Activated CD4-positive, alpha-beta T cell treated with anti-CD3 and anti-CD28 coated beads, Interleukin-2, amount 10 ng/mL, durations not matched to agents 24 days and 14 days (primary cell): ENCODE measurements at regions not wholly inside any gene's neighbourhood (a gene's known extent, or its start where the extent isn't known, plus 50 kb on each side); places are given as distances from the start of the nearest gene placed in this dataset.

ENCODE experiments used
- DNase-seq: peaks from one replicate; pipeline ENCODE4 v3.0.0; 2022
- H3K27ac Mint-ChIP-seq: one replicate; pipeline ENCODE4 v1.8.0; 2022; ENCODE audit warnings: mild to moderate bottlenecking, mixed read lengths
- H3K27me3 Mint-ChIP-seq: one replicate; pipeline ENCODE4 v1.8.0; 2022; ENCODE audit warnings: mixed read lengths
- H3K36me3 Mint-ChIP-seq: one replicate; pipeline ENCODE4 v1.8.0; 2022; ENCODE audit warnings: low read depth, mild to moderate bottlenecking, mixed read lengths
- H3K4me1 Mint-ChIP-seq: one replicate; pipeline ENCODE4 v1.8.0; 2021; ENCODE audit warnings: mixed read lengths
- H3K4me3 Mint-ChIP-seq: one replicate; pipeline ENCODE4 v1.8.0; 2022; ENCODE audit warnings: mild to moderate bottlenecking, moderate library complexity, mixed read lengths
- H3K9me3 Mint-ChIP-seq: one replicate; pipeline ENCODE4 v1.8.0; 2021; ENCODE audit warnings: mixed read lengths
- intact Hi-C: fragments of 100-400 bp; cut with micrococcal nuclease; formaldehyde crosslinking; loops from one replicate; pipeline ENCODE4 v1.15.1; 2023

DNA sequence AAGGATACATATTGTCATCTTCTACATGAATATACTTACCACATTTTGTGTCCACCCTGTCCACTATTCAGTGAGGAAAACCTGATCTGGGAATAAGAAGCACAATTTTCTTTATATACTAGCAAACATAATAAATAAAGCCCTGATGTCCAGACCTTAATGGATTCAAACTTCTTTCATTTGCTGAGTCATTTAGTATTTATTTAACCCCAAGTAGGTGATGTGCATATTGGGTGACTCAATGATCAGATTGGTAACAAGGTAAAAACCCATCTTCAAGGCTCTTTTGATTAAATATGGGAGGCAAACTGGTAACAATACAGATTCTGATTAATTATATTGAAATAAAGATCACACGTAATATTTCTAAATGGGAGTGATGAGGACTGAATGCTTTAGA, 1159.8 kb upstream of the EYS start:
- H3K36me3 Mint-ChIP-seq: no peaks in the 10 kb centered on the region
- H3K4me1 Mint-ChIP-seq: no peaks in the 10 kb centered on the region
- no peak overlapping the region for H3K27ac Mint-ChIP-seq
- H3K4me3 Mint-ChIP-seq: no peak overlapping the region
- H3K27me3 Mint-ChIP-seq: no peaks in the 10 kb centered on the region
- H3K9me3 Mint-ChIP-seq: peaks cover 9% of the 10 kb centered on the region
- intact Hi-C loops: no loop called here
- DNase-seq: no peak

DNA sequence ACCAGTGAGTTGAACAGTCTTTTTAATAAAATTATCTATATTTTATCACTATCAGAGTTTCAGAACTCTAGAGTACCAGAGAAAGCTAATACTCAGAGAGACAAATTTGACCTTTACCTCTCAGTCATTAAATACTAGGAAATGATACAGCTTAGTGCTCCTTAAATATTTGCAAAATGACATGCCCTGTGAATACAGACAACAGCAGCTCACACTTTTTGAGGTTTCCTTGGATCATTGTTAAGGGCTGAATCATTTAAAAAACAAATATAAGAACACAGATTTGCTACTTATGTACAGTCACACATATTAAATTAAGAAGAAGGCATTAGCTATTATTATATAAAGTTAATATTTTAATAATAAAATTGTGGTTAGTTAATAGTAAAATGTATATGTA, 1158.7 kb upstream of the EYS start:
- Mint-ChIP-seq H3K4me1 (no peaks in the 10 kb centered on the region), H3K36me3 (no peaks in the 10 kb centered on the region), H3K9me3 (peaks cover 9% of the 10 kb centered on the region), H3K4me3 (no peak overlapping the region), H3K27me3 (no peaks in the 10 kb centered on the region), H3K27ac (no peak overlapping the region)
- no peak for DNase-seq
- intact Hi-C loops: no loop called here

DNA sequence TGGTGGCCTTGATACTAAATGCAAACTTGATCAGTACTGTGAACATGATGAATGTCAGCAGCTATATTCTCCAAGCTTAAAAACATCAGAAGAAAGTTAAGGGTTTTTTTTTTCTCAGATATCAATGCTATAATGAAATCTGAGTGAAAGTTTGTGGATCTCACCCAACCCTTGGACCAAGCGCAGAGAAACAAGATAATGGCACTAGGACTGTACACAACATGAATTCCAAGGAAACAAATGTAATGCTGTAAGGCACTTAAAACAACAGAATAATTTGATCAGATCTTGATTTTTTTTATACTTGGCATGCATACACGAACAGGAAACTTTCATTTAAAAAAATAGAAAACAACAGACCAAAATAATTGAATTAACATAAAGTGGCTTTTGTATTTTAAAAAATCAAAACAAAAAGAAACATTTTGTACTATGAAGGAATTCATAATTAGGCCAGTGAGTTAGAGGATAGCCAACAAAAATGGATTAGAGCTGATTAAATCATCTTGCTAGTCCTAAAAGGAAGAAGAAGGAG, 1154.0 kb upstream of the EYS start:
- H3K36me3 Mint-ChIP-seq: no peaks in the 10 kb centered on the region
- H3K4me1 Mint-ChIP-seq: no peaks in the 10 kb centered on the region
- no peak overlapping the region for H3K27ac Mint-ChIP-seq
- H3K27me3 Mint-ChIP-seq: no peaks in the 10 kb centered on the region
- H3K9me3 Mint-ChIP-seq: peaks cover 4% of the 10 kb centered on the region
- intact Hi-C loops: no loop called here
- DNase-seq: no peak
- no peak overlapping the region for H3K4me3 Mint-ChIP-seq

DNA sequence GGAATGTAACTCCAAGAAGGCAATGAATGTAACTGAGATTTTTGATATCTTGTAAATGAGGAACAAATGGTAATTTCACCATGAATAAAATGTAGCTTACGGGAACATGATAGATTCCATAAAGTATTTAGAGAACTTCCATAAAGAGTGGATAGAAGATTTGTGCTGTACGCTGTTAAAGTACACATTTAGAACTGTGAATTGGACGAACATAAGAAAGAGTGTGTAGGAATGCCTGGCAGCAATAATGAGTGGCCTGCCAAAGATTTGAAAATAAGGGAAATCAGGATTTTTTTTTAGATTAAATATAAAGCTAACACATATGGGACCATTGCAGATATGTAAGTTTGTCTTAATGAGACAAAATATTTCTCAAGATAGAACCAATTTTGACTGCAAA, 1153.3 kb upstream of the EYS start:
- H3K36me3 Mint-ChIP-seq: no peaks in the 10 kb centered on the region
- H3K4me3 Mint-ChIP-seq: no peak overlapping the region
- H3K4me1 Mint-ChIP-seq: no peaks in the 10 kb centered on the region
- H3K27ac Mint-ChIP-seq: no peak overlapping the region
- H3K27me3 Mint-ChIP-seq: no peaks in the 10 kb centered on the region
- peaks cover 4% of the 10 kb centered on the region for H3K9me3 Mint-ChIP-seq
- intact Hi-C loops: no loop called here
- no peak for DNase-seq

DNA sequence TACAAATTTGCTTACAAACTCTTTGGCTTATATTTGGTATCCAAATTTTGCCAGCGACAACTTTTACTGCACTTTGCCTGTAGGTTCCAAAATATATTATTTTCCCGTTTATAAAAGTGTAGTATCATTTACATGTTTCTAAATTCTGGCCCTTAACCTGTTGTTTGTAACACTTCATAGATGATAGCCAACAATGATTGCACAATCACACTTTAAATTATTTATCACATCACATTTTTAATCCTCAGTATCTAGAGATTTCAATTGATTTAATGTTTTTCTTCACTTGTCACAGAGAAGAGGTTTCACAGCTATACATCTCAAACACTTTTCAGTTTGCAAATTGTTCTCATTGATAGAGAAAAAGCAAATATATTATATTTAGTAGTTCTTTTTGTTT, 1151.2 kb upstream of the EYS start:
- H3K27ac Mint-ChIP-seq: no peak overlapping the region
- H3K4me3 Mint-ChIP-seq: no peak overlapping the region
- H3K27me3 Mint-ChIP-seq: no peaks in the 10 kb centered on the region
- DNase-seq: no peak
- no peaks in the 10 kb centered on the region for H3K36me3 Mint-ChIP-seq
- intact Hi-C loops: no loop called here
- H3K4me1 Mint-ChIP-seq: no peaks in the 10 kb centered on the region
- H3K9me3 Mint-ChIP-seq: no peaks in the 10 kb centered on the region

DNA sequence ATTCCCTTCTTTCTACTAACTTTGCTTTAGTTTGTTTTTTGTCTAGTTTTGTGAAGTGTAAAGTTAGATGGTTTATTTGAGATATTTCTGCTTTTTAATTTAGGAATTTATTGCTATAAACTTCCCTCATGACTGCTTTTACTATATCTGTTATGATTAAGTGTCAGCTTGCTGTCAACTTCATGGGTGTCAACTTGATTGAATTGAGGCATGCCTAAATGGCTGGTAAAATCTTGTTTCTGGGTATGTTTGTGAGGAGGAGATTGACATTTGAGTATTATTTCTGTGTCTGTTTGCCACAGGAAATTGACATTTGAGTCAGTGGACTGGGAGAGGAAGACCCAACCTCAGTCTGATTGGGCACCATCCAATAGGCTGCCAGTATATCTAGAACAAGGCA, 1147.0 kb upstream of the EYS start:
- intact Hi-C loops: no loop called here
- no peak overlapping the region for H3K4me3 Mint-ChIP-seq
- no peaks in the 10 kb centered on the region for H3K4me1 Mint-ChIP-seq
- DNase-seq: no peak
- no peak overlapping the region for H3K27ac Mint-ChIP-seq
- H3K27me3 Mint-ChIP-seq: no peaks in the 10 kb centered on the region
- no peaks in the 10 kb centered on the region for H3K36me3 Mint-ChIP-seq
- H3K9me3 Mint-ChIP-seq: no peaks in the 10 kb centered on the region

DNA sequence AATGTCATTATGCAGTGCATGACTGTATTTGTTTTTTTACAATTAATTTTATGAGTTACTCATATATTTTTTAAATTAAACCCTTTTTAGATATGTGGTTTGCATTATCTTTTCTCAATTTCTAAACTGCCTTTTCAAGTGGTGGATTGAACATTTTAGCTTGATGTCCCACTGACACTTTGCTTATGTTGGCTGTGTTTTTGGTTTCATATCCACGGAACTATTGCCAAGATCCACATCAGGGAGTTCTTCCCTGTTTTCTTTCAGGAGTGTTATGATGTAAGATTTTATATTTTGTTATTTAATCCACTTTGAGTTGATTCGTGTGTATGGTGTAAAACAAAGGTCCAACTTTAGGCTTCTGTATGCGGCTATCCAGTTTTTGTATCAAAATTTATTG, 1144.9 kb upstream of the EYS start:
- no peak for DNase-seq
- Mint-ChIP-seq H3K27ac (no peak overlapping the region), H3K36me3 (no peaks in the 10 kb centered on the region), H3K4me1 (no peaks in the 10 kb centered on the region), H3K9me3 (no peaks in the 10 kb centered on the region), H3K27me3 (no peaks in the 10 kb centered on the region), H3K4me3 (no peak overlapping the region)
- intact Hi-C loops: no loop called here

DNA sequence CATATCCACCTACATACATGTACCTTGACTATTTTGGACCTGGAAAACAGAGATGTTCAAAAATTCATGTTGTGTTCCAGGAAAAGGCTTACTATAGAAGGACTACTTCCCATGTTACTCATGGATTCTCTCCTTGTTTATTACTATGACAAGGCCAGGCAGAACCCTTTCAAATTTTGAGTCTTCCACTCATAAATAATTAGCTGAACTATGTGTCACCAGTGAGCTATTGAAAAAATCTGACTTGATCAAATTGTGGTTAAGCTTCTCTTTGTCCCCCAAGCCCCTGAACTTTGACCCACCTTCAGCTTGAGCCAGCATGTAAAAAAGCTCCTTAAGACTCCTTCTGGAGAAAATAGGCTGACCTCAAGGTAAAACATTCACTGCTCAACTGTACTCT, 1142.8 kb upstream of the EYS start:
- no peak overlapping the region for H3K27ac Mint-ChIP-seq
- H3K27me3 Mint-ChIP-seq: no peaks in the 10 kb centered on the region
- H3K36me3 Mint-ChIP-seq: no peaks in the 10 kb centered on the region
- DNase-seq: no peak
- no peaks in the 10 kb centered on the region for H3K9me3 Mint-ChIP-seq
- intact Hi-C loops: no loop called here
- H3K4me3 Mint-ChIP-seq: no peak overlapping the region
- H3K4me1 Mint-ChIP-seq: no peaks in the 10 kb centered on the region

DNA sequence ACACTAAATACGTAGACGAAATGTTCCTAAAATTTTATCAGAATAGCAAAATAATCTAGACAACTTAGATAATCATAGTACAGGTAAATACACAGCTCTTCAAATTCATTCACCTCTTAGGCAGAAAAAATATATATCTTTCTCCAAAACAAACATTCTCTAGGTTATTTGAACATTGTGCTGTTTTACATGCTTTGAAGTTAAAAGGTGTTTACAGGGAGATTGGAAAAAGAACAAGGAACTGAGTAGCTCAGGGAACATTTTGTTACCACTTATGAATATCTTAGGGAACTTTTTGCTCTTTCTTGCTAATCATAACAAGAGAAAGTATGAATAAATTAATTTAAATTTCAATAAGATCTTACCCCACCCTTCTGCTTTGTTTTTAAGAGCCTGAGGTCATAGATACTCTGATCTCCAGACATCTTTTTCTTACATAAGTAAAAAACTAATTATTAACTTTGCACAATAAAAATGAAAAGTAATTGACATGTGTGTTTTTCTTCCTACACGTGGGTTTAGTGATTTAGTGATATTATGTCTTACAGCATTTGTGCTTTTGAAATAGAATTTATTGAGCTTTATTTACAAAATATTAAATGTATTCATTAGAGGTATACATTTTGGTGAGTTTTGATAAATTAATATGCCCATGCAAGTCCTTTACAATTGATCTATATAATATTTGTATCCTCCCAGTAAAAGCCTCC, 1141.4 kb upstream of the EYS start:
- DNase-seq: no peak
- no peaks in the 10 kb centered on the region for H3K36me3 Mint-ChIP-seq
- intact Hi-C loops: no loop called here
- no peaks in the 10 kb centered on the region for H3K27me3 Mint-ChIP-seq
- H3K4me3 Mint-ChIP-seq: no peak overlapping the region
- H3K9me3 Mint-ChIP-seq: no peaks in the 10 kb centered on the region
- H3K4me1 Mint-ChIP-seq: no peaks in the 10 kb centered on the region
- H3K27ac Mint-ChIP-seq: no peak overlapping the region

DNA sequence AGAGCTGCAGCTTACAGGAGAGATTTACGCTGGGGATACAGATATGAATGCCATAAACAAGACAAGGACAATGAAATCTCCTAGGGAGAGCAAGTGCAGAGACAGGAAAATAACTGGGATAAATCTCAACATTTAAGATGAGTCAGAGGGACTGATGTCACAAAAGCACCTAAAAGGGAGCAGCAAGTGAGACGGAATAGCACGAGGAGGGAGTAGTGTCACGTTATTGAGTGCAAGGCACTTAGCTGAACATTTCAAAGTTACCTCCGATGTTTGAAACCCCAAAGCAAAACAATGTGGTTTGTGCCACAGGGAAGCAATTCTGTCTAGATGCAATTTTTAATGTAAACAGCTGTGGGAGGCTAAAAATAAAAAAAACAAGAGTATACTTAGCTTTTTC, 1131.7 kb upstream of the EYS start:
- Mint-ChIP-seq H3K4me1 (no peaks in the 10 kb centered on the region), H3K27me3 (no peaks in the 10 kb centered on the region), H3K4me3 (no peak overlapping the region), H3K27ac (no peak overlapping the region), H3K9me3 (no peaks in the 10 kb centered on the region), H3K36me3 (no peaks in the 10 kb centered on the region)
- no peak for DNase-seq
- intact Hi-C loops: no loop called here

DNA sequence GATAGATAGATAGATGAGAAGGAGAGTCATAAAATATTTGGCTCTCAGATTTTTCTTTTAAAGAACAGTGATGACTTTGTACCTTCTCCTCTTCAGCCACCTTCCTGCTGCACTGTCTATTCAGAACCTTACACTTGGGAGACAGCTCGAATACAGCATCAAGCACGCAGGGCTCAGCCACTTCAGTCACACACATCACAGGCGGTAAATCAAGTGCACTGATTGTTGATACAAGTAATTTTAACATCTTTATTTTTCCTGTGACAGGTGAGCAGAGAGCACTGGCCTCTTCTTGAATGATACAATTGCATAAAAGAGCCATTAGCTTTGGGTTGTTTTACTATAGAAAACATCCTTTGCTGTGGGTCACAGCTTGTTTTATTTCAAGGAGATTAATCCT, 1118.5 kb upstream of the EYS start:
- no peaks in the 10 kb centered on the region for H3K36me3 Mint-ChIP-seq
- H3K4me1 Mint-ChIP-seq: no peaks in the 10 kb centered on the region
- no peak for DNase-seq
- no peak overlapping the region for H3K4me3 Mint-ChIP-seq
- H3K27ac Mint-ChIP-seq: no peak overlapping the region
- H3K27me3 Mint-ChIP-seq: no peaks in the 10 kb centered on the region
- H3K9me3 Mint-ChIP-seq: no peaks in the 10 kb centered on the region
- intact Hi-C loops: no loop called here

DNA sequence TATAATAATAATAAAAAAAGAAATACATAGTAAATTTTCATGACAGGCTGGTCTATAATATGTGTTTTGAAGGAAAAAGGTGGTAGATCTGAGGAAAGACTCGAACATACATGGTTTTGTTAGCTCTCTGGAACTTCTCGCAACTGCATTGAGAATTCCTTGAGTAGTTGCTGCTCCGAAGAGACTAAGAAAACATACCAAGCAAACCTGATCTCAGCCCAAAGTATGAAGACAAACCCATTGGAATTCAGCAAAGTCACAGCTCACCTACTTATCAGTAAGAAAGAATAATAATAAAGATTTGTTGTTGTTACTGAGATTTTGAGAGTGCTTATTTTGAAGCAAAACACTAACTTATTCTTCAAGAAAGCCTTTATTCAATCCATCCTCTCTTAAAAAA, 1107.1 kb upstream of the EYS start:
- Mint-ChIP-seq H3K9me3 (peaks cover 4% of the 10 kb centered on the region), H3K4me3 (no peak overlapping the region), H3K27ac (no peak overlapping the region), H3K4me1 (no peaks in the 10 kb centered on the region), H3K36me3 (no peaks in the 10 kb centered on the region), H3K27me3 (no peaks in the 10 kb centered on the region)
- intact Hi-C loops: no loop called here
- DNase-seq: no peak

DNA sequence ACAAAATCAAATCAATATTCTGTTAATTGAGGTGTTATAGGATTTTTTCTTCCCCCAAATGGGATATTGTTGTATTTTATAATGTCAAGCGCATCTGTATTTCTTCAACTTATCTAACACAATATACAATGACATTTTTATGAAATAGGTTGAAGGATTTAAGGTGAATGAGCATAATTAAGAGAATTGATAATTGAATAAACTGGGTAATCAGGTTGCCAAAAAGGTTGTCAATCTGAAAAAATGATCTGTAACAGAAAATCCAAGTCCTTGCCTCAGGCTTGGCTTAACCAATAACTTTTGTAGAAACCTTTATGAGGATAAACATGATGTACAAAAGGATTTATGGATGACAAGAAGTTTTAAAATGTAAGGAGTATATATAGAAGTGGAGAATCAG, 1101.7 kb upstream of the EYS start:
- no peak for DNase-seq
- H3K27me3 Mint-ChIP-seq: no peaks in the 10 kb centered on the region
- intact Hi-C loops: no loop called here
- no peak overlapping the region for H3K27ac Mint-ChIP-seq
- no peaks in the 10 kb centered on the region for H3K9me3 Mint-ChIP-seq
- H3K4me1 Mint-ChIP-seq: no peaks in the 10 kb centered on the region
- H3K36me3 Mint-ChIP-seq: no peaks in the 10 kb centered on the region
- no peak overlapping the region for H3K4me3 Mint-ChIP-seq

DNA sequence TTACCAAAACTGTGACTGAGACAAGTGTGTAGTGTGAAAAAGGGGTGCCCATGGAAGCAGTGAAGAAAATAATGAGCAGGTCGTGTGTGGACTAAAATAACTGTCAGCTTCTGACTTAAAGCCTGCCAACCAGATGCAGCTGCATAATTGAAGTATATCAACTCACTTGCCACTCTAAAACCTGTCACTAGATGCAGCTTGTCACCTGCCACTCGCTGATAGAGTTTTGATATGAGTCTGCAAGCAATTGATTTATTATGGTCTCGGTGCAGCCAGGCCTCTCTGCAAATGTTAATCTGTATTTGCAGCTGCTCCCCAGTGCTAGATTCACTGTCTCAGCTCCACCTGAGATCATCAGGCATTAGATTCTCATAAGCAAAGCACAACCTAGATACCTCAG, 1090.0 kb upstream of the EYS start:
- Mint-ChIP-seq H3K4me3 (no peak overlapping the region), H3K36me3 (no peaks in the 10 kb centered on the region), H3K9me3 (peaks cover 3% of the 10 kb centered on the region), H3K4me1 (no peaks in the 10 kb centered on the region), H3K27ac (no peak overlapping the region), H3K27me3 (no peaks in the 10 kb centered on the region)
- DNase-seq: no peak
- intact Hi-C loops: no loop called here

DNA sequence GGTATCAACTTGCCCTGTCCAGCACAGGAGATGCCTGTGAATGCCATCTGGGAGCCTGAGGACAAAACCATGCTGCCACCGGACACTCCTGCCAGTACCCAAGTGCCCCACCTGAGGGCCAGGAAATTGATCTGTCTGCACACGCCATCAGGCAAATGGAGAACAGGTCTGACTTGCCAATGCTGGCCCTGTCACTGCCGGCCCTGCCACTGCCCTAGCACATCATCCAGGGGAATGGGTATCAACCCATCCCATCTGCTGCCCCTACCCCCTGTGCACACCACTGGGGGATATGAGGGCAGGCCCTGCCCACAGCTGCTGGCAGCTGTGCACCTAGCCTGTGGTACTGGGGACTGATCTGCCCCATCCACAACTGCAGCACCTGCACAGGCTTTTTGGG, 1081.6 kb upstream of the EYS start:
- no peak for DNase-seq
- H3K27me3 Mint-ChIP-seq: no peaks in the 10 kb centered on the region
- H3K9me3 Mint-ChIP-seq: peaks cover 3% of the 10 kb centered on the region
- H3K27ac Mint-ChIP-seq: no peak overlapping the region
- H3K36me3 Mint-ChIP-seq: no peaks in the 10 kb centered on the region
- intact Hi-C loops: no loop called here
- no peak overlapping the region for H3K4me3 Mint-ChIP-seq
- no peaks in the 10 kb centered on the region for H3K4me1 Mint-ChIP-seq
